HepG2 (cell line): ENCODE measurements at regions not wholly inside any gene's neighbourhood (a gene's known extent, or its start where the extent isn't known, plus 50 kb on each side); places are given as distances from the start of the nearest gene placed in this dataset.

Experiments
- CHCHD3 ChIP-seq: sonication (generic); formaldehyde crosslinking; IDR thresholded peaks from 2 replicates; pipeline ENCODE4 v1.8.0; 2022; ENCODE audit warnings: mild to moderate bottlenecking, missing genetic modification reagents, moderate library complexity
- DBP ChIP-seq: sonication (generic); formaldehyde crosslinking; IDR thresholded peaks from 2 replicates; pipeline ENCODE4 v1.4.0; 2020; ENCODE audit warnings: missing genetic modification reagents; ENCODE audit errors: not compliant biosample characterization
- EZH2 ChIP-seq: conservative IDR thresholded peaks from 2 replicates; pipeline ENCODE4 v1.6.1; 2012; ENCODE audit warnings: mild to moderate bottlenecking, low read depth, low read length, moderate library complexity
- HES4 ChIP-seq: sonication (generic); formaldehyde crosslinking; IDR thresholded peaks from 2 replicates; pipeline ENCODE4 v1.9.0; 2021; ENCODE audit warnings: mild to moderate bottlenecking, missing genetic modification reagents, borderline replicate concordance
- HNF4A ChIP-seq: sonication (generic); formaldehyde crosslinking; IDR thresholded peaks from 2 replicates; pipeline ENCODE4 v1.4.0; 2020; ENCODE audit warnings: missing genetic modification reagents
- SETDB1 ChIP-seq: sonication (generic); formaldehyde crosslinking; IDR thresholded peaks from 2 replicates; pipeline ENCODE4 v1.5.1; 2020; ENCODE audit warnings: missing genetic modification reagents, mild to moderate bottlenecking, borderline replicate concordance
- ZBTB10 ChIP-seq: sonication (generic); formaldehyde crosslinking; IDR thresholded peaks from 2 replicates; pipeline ENCODE4 v1.4.0; 2020; ENCODE audit warnings: missing genetic modification reagents, borderline replicate concordance
- ZNF800 ChIP-seq: sonication (generic); formaldehyde crosslinking; IDR thresholded peaks from 2 replicates; pipeline ENCODE4 v1.4.0; 2020; ENCODE audit warnings: missing genetic modification reagents

GRCh38 chr13:111061358-111062045, 53.6 kb upstream of the ARHGEF7 start (continued):
- no peak for TF ChIP-seq ZBTB10
- TF ChIP-seq CHCHD3 (CRISPR knock-in tag) = no peak
- no peak for TF ChIP-seq DBP (CRISPR knock-in tag)
- no peak for TF ChIP-seq ZNF800 (CRISPR knock-in tag)
- no peak for TF ChIP-seq SETDB1 (CRISPR knock-in tag)
- no peak for TF ChIP-seq EZH2
- TF ChIP-seq HNF4A (CRISPR knock-in tag) = no peak
- no peak for TF ChIP-seq HES4 (CRISPR knock-in tag)
